Esophagus muscularis mucosa (tissue), 4 donors: ENCODE measurements at regions not wholly inside any gene's neighbourhood (a gene's known extent, or its start where the extent isn't known, plus 50 kb on each side); places are given as distances from the start of the nearest gene placed in this dataset.
"Not testable (repeated sequence)": the region's sequence is repeated elsewhere in the genome, so short reads cannot be mapped to it uniquely, and the experiment has no call there.

Experiments
- DNase-seq: peaks from one replicate; pipeline ENCODE4 v3.0.0-alpha.2; 2017; ENCODE audit errors: extremely low spot score
- H3K27ac ChIP-seq, 4 donors: fragments of 200-600 bp; sonication (generic); replicated peaks in 1 of 4; 1 replicate in 3 of 4; 2 replicates in 1 of 4; pipeline ENCODE4 v1.5.1; 2016 to 2019; ENCODE audit warnings: mild to moderate bottlenecking in 1 of 4
- H3K27me3 ChIP-seq, 4 donors: fragments of 200-600 bp; sonication (generic); one replicate each; pipeline versions ENCODE4 v1.5.1 to v1.6.0; 2016 to 2019
- H3K36me3 ChIP-seq, 4 donors: fragments of 200-600 bp; sonication (generic); one replicate each; pipeline ENCODE4 v1.5.1; 2016 to 2019
- H3K4me1 ChIP-seq, 4 donors: fragments of 200-600 bp; sonication (generic); one replicate each; pipeline ENCODE4 v1.5.1; 2016 to 2019
- H3K4me3 ChIP-seq, 4 donors: fragments of 200-600 bp; sonication (generic); 1 replicate in 2 of 4; 2 replicates in 2 of 4; pipeline ENCODE4 v1.5.1; 2016 to 2019; ENCODE audit warnings: mild to moderate bottlenecking in 4 of 4, moderate library complexity in 1 of 4
- H3K9me3 ChIP-seq, 4 donors: fragments of 200-600 bp; sonication (generic); 1 replicate in 3 of 4; 2 replicates in 1 of 4; pipeline ENCODE4 v1.5.1; 2016 to 2019
- CTCF ChIP-seq, 3 experiments: fragments of 200-600 bp in 2 of 3; fragments of 450-650 bp in 1 of 3; sonication (generic) in 2 of 3; IDR thresholded peaks; one replicate each; pipeline ENCODE4 v1.5.1; 2017 to 2019; ENCODE audit warnings: antibody characterized with exemption in 3 of 3, mild to moderate bottlenecking in 2 of 3, moderate library complexity in 1 of 3
- EP300 ChIP-seq: sonication (generic); formaldehyde crosslinking; IDR thresholded peaks from one replicate; pipeline ENCODE4 v1.6.1; 2017; ENCODE audit warnings: antibody characterized with exemption
- POLR2A ChIP-seq: fragments of 450-650 bp; IDR thresholded peaks from one replicate; pipeline ENCODE4 v1.6.1; 2017; ENCODE audit warnings: antibody characterized with exemption, moderate library complexity, mild to moderate bottlenecking, low read depth
- POLR2AphosphoS5 ChIP-seq, 2 donors: sonication (generic); formaldehyde crosslinking; IDR thresholded peaks; one replicate each; pipeline ENCODE4 v1.6.1; 2017; ENCODE audit warnings: antibody characterized with exemption in 2 of 2
- WGBS: methylation state at CpG from one replicate; pipeline ENCODE4 v1.1.5; 2018; 5-methylcytosine and 5-hydroxymethylcytosine counted together
- intact Hi-C: fragments of 100-400 bp; cut with DNase I; formaldehyde crosslinking; loops from one replicate; pipeline ENCODE4 v1.15.1; 2023

GRCh38 chr2:215790523-215791421 lies 222.6 kb downstream of the MREG start:
- no peak overlapping the region for H3K4me3 ChIP-seq
- H3K36me3 ChIP-seq = no peaks in the 10 kb centered on the region
- TF ChIP-seq POLR2A = no peak
- TF ChIP-seq EP300 = no peak
- TF ChIP-seq CTCF (IDR thresholded peaks at IDR 0.05) = no peak
- TF ChIP-seq POLR2AphosphoS5 (IDR thresholded peaks at IDR 0.05) = no peak
- WGBS = 72% methylated on average over 6 of the region's 6 CpGs
- intact Hi-C loops = loop anchor here (10.0 kb wide), 1 partner anchor 126 kb away; no protein-coding TSS in a partner anchor
- H3K27ac ChIP-seq = peak overlapping the region; percentile 11 to 50 (median 30)
- no peaks in the 10 kb centered on the region for H3K27me3 ChIP-seq
- H3K9me3 ChIP-seq = no peaks in the 10 kb centered on the region
- H3K4me1 ChIP-seq = peaks cover 0 to 48% (median 36%) of the 10 kb centered on the region in 4 donors
- DNase-seq = no peak

- H3K4me3 ChIP-seq = no peak overlapping the region
- intact Hi-C loops = no loop called here
- TF ChIP-seq POLR2AphosphoS5 (IDR thresholded peaks at IDR 0.05) = no peak
- no peak for TF ChIP-seq CTCF (IDR thresholded peaks at IDR 0.05)
- no peak for TF ChIP-seq EP300
- TF ChIP-seq POLR2A = no peak
- no peaks in the 10 kb centered on the region for H3K36me3 ChIP-seq
- WGBS = 89% methylated on average over 7 of the region's 7 CpGs
- H3K27me3 ChIP-seq = no peaks in the 10 kb centered on the region
- H3K27ac ChIP-seq = no peak overlapping the region
- H3K4me1 ChIP-seq = peaks cover 0 to 48% (median 38%) of the 10 kb centered on the region in 4 donors
- DNase-seq = no peak
- H3K9me3 ChIP-seq = no peaks in the 10 kb centered on the region
These were observed 225.7 kb downstream of the MREG start for GRCh38 chr2:215787565-215788178.

GRCh38 chr2:215787025-215787424 lies 226.3 kb downstream of the MREG start:
- H3K27ac ChIP-seq = no peak overlapping the region
- H3K9me3 ChIP-seq = no peaks in the 10 kb centered on the region
- intact Hi-C loops = no loop called here
- H3K4me1 ChIP-seq = peaks cover 0 to 52% (median 44%) of the 10 kb centered on the region in 4 donors
- no peak overlapping the region for H3K4me3 ChIP-seq
- no peaks in the 10 kb centered on the region for H3K36me3 ChIP-seq
- WGBS = 85% methylated on average over 3 of the region's 3 CpGs
- TF ChIP-seq POLR2A (no peak), EP300 (no peak), POLR2AphosphoS5 (IDR thresholded peaks at IDR 0.05) (no peak), CTCF (IDR thresholded peaks at IDR 0.05) (no peak)
- H3K27me3 ChIP-seq = no peaks in the 10 kb centered on the region
- no peak for DNase-seq

- H3K9me3 ChIP-seq = no peaks in the 10 kb centered on the region
- intact Hi-C loops = no loop called here
- 36% methylated on average over 3 of the region's 3 CpGs for WGBS
- DNase-seq = no peak
- H3K4me3 ChIP-seq = no peak overlapping the region
- H3K27me3 ChIP-seq = no peaks in the 10 kb centered on the region
- TF ChIP-seq EP300 = no peak
- peak; percentile 55 to 81 for TF ChIP-seq POLR2AphosphoS5 (IDR thresholded peaks at IDR 0.05)
- no peaks in the 10 kb centered on the region for H3K36me3 ChIP-seq
- peaks cover 0 to 57% (median 52%) of the 10 kb centered on the region in 4 donors for H3K4me1 ChIP-seq
- H3K27ac ChIP-seq = peak overlapping the region; percentile 67 to 73 (median 70)
These were observed 229.0 kb downstream of the MREG start for GRCh38 chr2:215784371-215784783.

- H3K9me3 ChIP-seq, H3K4me3 ChIP-seq, H3K27me3 ChIP-seq, H3K36me3 ChIP-seq, intact Hi-C loops, DNase-seq: not testable (repeated sequence)
- Histone ChIP-seq H3K4me1 (peaks cover 0 to 57% (median 52%) of the 10 kb centered on the region in 4 donors), H3K27ac (peak overlapping the region; percentile 67 to 73 (median 70))
- 95% methylated on average over 7 of the region's 7 CpGs for WGBS
These were observed 229.7 kb downstream of the MREG start for GRCh38 chr2:215783640-215784039.
